ENCODE measurements at regions not wholly inside any gene's neighbourhood (a gene's known extent, or its start where the extent isn't known, plus 50 kb on each side); places are given as distances from the start of the nearest gene placed in this dataset.

DNA sequence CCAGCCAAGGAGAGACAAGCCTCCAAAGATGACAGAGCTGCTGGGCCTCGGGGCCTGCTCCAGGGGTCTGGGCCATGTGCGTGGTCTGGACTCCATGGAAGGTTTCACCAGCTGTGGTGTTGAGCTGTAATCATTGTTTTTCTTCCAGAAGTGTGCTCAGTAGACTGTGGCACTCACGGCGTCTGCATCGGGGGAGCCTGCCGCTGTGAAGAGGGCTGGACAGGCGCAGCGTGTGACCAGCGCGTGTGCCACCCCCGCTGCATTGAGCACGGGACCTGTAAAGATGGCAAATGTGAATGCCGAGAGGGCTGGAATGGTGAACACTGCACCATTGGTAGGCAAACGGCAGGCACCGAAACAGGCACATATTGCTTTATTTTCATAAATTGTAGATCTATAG is 164.8 kb upstream of the WWC1 start:
- POLR2A ChIA-PET = no interaction called here
- DNase-seq (ENCODE audit: extremely low spot score) = no peak
- CTCF ChIA-PET = interaction anchor here (1.2 to 2.1 kb wide), 2 partner anchors 12 to 13 kb away, joined by 3 to 4 read pairs; no protein-coding TSS in a partner anchor
- TF ChIP-seq, protein P1, sequence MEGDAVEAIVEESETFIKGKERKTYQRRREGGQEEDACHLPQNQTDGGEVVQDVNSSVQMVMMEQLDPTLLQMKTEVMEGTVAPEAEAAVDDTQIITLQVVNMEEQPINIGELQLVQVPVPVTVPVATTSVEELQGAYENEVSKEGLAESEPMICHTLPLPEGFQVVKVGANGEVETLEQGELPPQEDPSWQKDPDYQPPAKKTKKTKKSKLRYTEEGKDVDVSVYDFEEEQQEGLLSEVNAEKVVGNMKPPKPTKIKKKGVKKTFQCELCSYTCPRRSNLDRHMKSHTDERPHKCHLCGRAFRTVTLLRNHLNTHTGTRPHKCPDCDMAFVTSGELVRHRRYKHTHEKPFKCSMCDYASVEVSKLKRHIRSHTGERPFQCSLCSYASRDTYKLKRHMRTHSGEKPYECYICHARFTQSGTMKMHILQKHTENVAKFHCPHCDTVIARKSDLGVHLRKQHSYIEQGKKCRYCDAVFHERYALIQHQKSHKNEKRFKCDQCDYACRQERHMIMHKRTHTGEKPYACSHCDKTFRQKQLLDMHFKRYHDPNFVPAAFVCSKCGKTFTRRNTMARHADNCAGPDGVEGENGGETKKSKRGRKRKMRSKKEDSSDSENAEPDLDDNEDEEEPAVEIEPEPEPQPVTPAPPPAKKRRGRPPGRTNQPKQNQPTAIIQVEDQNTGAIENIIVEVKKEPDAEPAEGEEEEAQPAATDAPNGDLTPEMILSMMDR (IDR thresholded peaks at IDR 0.05; ENCODE audit: control extremely low read depth, extremely low read depth, low read depth, missing control alignments) = no peak

- ChIA-PET POLR2A (no interaction called here), CTCF (interaction anchor here (1.1 to 2.4 kb wide), 3 partner anchors 8 to 14 kb away, joined by 4 to 8 read pairs (median 5); no protein-coding TSS in a partner anchor)
- TF ChIP-seq, protein P1 (IDR thresholded peaks at IDR 0.05; ENCODE audit: control extremely low read depth, extremely low read depth, low read depth, missing control alignments) = no peak
- DNase-seq (ENCODE audit: extremely low spot score) = no peak
These were observed 163.3 kb upstream of the WWC1 start for GRCh38 chr5:168128111-168128510.

GRCh38 chr5:168128557-168128956 is 162.9 kb upstream of the WWC1 start:
- no peak for DNase-seq (ENCODE audit: extremely low spot score)
- TF ChIP-seq, protein P1 (IDR thresholded peaks at IDR 0.05; ENCODE audit: control extremely low read depth, extremely low read depth, low read depth, missing control alignments) = no peak
- CTCF ChIA-PET = interaction anchor here (0.9 to 2.4 kb wide), 4 partner anchors 8 to 28 kb away, joined by 3 to 8 read pairs (median 4); no protein-coding TSS in a partner anchor
- POLR2A ChIA-PET = no interaction called here

DNA sequence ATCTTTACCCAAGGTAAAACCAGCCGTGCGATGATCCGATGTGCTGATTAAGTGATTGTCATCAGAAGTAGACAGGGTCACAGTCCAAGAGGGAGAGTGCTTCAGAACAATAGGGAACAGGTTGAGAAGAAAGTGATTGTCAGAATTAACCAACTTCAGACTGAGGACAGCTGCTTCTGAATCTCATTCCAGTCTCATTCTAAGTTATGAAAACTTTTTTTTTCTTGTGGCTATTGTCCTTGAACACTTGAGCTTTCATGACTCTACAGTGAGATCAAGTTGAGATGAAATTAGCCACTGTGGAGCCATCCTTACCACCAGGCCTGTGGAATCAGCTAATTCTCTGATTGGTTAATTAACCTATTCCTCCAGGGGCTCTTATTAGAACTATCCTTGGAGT is 159.9 kb upstream of the WWC1 start:
- ChIA-PET CTCF (interaction anchor here (0.9 to 4.2 kb wide), 3 partner anchors 14 to 99 kb away, joined by 3 to 16 read pairs (median 8); no protein-coding TSS in a partner anchor), POLR2A (no interaction called here)
- DNase-seq (ENCODE audit: extremely low spot score) = no peak
- TF ChIP-seq, protein P1 (IDR thresholded peaks at IDR 0.05; ENCODE audit: control extremely low read depth, extremely low read depth, low read depth, missing control alignments) = no peak

DNA sequence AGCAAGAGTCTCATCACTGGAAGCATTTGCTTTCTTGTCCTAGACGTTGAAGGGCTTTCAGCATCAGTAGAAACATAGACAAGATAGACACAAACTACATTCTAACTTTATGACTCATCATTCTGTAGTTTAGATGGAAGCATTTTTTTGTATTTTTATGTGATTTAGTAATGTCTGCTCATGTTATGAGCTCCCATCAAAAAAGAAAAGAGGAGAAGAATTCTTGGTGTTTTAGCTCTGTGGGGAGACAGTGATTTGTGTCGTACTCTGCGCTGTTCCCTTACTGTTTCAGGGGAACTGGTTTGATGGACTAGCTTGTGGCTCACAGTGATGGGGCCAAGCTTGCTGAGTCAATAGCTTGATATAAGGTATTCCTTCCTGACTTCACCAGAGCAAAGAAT is 159.2 kb upstream of the WWC1 start:
- ChIA-PET CTCF (interaction anchor here (0.8 to 4.2 kb wide), 3 partner anchors 9 to 18 kb away, joined by 3 to 16 read pairs (median 8); no protein-coding TSS in a partner anchor), POLR2A (no interaction called here)

DNA sequence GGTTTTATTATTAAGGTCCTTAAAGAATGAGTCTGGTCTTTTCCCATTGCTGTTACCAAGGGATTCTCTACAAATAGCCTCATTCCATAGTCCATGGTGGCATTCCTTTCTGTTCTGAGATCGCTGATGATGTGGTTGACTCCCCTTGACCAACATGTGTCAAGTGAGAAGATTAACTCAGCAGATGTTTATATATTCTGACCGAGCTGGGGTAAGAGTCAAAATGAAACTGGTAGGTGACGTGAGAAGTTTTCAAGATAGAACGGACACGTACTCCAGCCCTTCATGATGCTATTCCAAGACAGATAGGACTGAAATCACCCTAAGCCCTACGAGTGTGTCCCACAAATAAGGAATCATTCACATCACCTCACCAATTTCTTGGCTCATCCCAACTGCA is 155.5 kb upstream of the WWC1 start:
- ChIA-PET CTCF (interaction anchor here (1.6 to 3.3 kb wide), 4 partner anchors 12 to 84 kb away, joined by 4 to 13 read pairs (median 10); no protein-coding TSS in a partner anchor), POLR2A (no interaction called here)
- TF ChIP-seq, protein P1 (IDR thresholded peaks at IDR 0.05; ENCODE audit: control extremely low read depth, extremely low read depth, low read depth, missing control alignments) = no peak
- peak; percentile 54 for DNase-seq (ENCODE audit: extremely low spot score)

More for the DNA sequence above, 159.2 kb upstream of the WWC1 start:
- no peak for DNase-seq (ENCODE audit: extremely low spot score)
- TF ChIP-seq, protein P1 (IDR thresholded peaks at IDR 0.05; ENCODE audit: control extremely low read depth, extremely low read depth, low read depth, missing control alignments) = no peak

All from GM10248 (cell line).